Activated naive CD8-positive, alpha-beta T cell treated with anti-CD3 and anti-CD28 coated beads, Interleukin-2, amount 50 U/mL, for 24 hours (primary cell): ENCODE measurements at regions not wholly inside any gene's neighbourhood (a gene's known extent, or its start where the extent isn't known, plus 50 kb on each side); places are given as distances from the start of the nearest gene placed in this dataset.
"Not testable (repeated sequence)": the region's sequence is repeated elsewhere in the genome, so short reads cannot be mapped to it uniquely, and the experiment has no call there.

ENCODE experiments used
- ATAC-seq: fragments of 150-1000 bp; cut with Tn5 transposase; one replicate; pipeline ENCODE4 v1.10.0; 2021
- DNase-seq: peaks from one replicate; pipeline ENCODE4 v3.0.0; 2021
- H3K27ac Mint-ChIP-seq: one replicate; pipeline ENCODE4 v1.8.0; 2021; ENCODE audit warnings: mild to moderate bottlenecking, mixed read lengths
- H3K27me3 Mint-ChIP-seq: one replicate; pipeline ENCODE4 v1.8.0; 2021; ENCODE audit warnings: mixed read lengths
- H3K36me3 Mint-ChIP-seq: one replicate; pipeline ENCODE4 v1.8.0; 2021; ENCODE audit warnings: low read depth, mixed read lengths
- H3K4me1 Mint-ChIP-seq: one replicate; pipeline ENCODE4 v1.8.0; 2021; ENCODE audit warnings: mixed read lengths
- H3K4me3 Mint-ChIP-seq: one replicate; pipeline ENCODE4 v1.8.0; 2021; ENCODE audit warnings: mild to moderate bottlenecking, moderate library complexity, mixed read lengths
- H3K9me3 Mint-ChIP-seq: one replicate; pipeline ENCODE4 v1.8.0; 2021; ENCODE audit warnings: mixed read lengths

GRCh38 chr4:31160146-31160545, 440.0 kb downstream of the PCDH7 start:
- ATAC-seq (no peak), DNase-seq (no peak)
- no peaks in the 10 kb centered on the region for H3K4me1 Mint-ChIP-seq
- H3K27me3 Mint-ChIP-seq, result no peaks in the 10 kb centered on the region
- H3K4me3 Mint-ChIP-seq, result no peak overlapping the region
- H3K36me3 Mint-ChIP-seq, result no peaks in the 10 kb centered on the region
- H3K9me3 Mint-ChIP-seq, result peaks cover 6% of the 10 kb centered on the region
- no peak overlapping the region for H3K27ac Mint-ChIP-seq

GRCh38 chr4:31169846-31170245, 449.7 kb downstream of the PCDH7 start:
- Mint-ChIP-seq H3K4me3 (no peak overlapping the region), H3K9me3 (peaks cover 10% of the 10 kb centered on the region), H3K27me3 (no peaks in the 10 kb centered on the region), H3K4me1 (no peaks in the 10 kb centered on the region), H3K27ac (no peak overlapping the region), H3K36me3 (no peaks in the 10 kb centered on the region)
- no peak for ATAC-seq
- no peak for DNase-seq

GRCh38 chr4:31171362-31171761, 451.2 kb downstream of the PCDH7 start:
- H3K36me3 Mint-ChIP-seq, result no peaks in the 10 kb centered on the region
- peaks cover 4% of the 10 kb centered on the region for H3K9me3 Mint-ChIP-seq
- no peak overlapping the region for H3K4me3 Mint-ChIP-seq
- DNase-seq (no peak), ATAC-seq (no peak)
- no peaks in the 10 kb centered on the region for H3K4me1 Mint-ChIP-seq
- H3K27me3 Mint-ChIP-seq, result no peaks in the 10 kb centered on the region
- H3K27ac Mint-ChIP-seq, result no peak overlapping the region

GRCh38 chr4:31175242-31175910, 455.2 kb downstream of the PCDH7 start:
- Mint-ChIP-seq H3K4me1 (no peaks in the 10 kb centered on the region), H3K36me3 (no peaks in the 10 kb centered on the region), H3K27me3 (no peaks in the 10 kb centered on the region), H3K27ac (no peak overlapping the region), H3K4me3 (no peak overlapping the region), H3K9me3 (peaks cover 4% of the 10 kb centered on the region)
- no peak for ATAC-seq
- no peak for DNase-seq

GRCh38 chr4:31183256-31183655, 463.1 kb downstream of the PCDH7 start:
- no peaks in the 10 kb centered on the region for H3K27me3 Mint-ChIP-seq
- no peaks in the 10 kb centered on the region for H3K36me3 Mint-ChIP-seq
- no peak for ATAC-seq
- no peak for DNase-seq
- no peak overlapping the region for H3K4me3 Mint-ChIP-seq
- H3K9me3 Mint-ChIP-seq, result peaks cover 14% of the 10 kb centered on the region
- H3K4me1 Mint-ChIP-seq, result no peaks in the 10 kb centered on the region
- no peak overlapping the region for H3K27ac Mint-ChIP-seq

- DNase-seq (no peak), ATAC-seq (no peak)
- Mint-ChIP-seq H3K36me3 (no peaks in the 10 kb centered on the region), H3K4me1 (no peaks in the 10 kb centered on the region), H3K27ac (no peak overlapping the region), H3K4me3 (no peak overlapping the region), H3K9me3 (peaks cover 14% of the 10 kb centered on the region), H3K27me3 (no peaks in the 10 kb centered on the region)
Measured at GRCh38 chr4:31185014-31185585, 464.9 kb downstream of the PCDH7 start.

- Mint-ChIP-seq H3K4me1 (no peaks in the 10 kb centered on the region), H3K27ac (no peak overlapping the region), H3K4me3 (no peak overlapping the region), H3K36me3 (no peaks in the 10 kb centered on the region), H3K9me3 (peaks cover 25% of the 10 kb centered on the region), H3K27me3 (no peaks in the 10 kb centered on the region)
- DNase-seq (no peak), ATAC-seq (no peak)
Measured at GRCh38 chr4:31187979-31188378, 467.8 kb downstream of the PCDH7 start.

- DNase-seq (no peak), ATAC-seq (no peak)
- H3K4me1 Mint-ChIP-seq, result no peaks in the 10 kb centered on the region
- H3K4me3 Mint-ChIP-seq, result no peak overlapping the region
- peaks cover 22% of the 10 kb centered on the region for H3K9me3 Mint-ChIP-seq
- no peaks in the 10 kb centered on the region for H3K36me3 Mint-ChIP-seq
- no peak overlapping the region for H3K27ac Mint-ChIP-seq
- no peaks in the 10 kb centered on the region for H3K27me3 Mint-ChIP-seq
Measured at GRCh38 chr4:31189938-31190337, 469.8 kb downstream of the PCDH7 start.

GRCh38 chr4:31190671-31191070, 470.5 kb downstream of the PCDH7 start:
- Mint-ChIP-seq H3K36me3 (no peaks in the 10 kb centered on the region), H3K9me3 (peaks cover 20% of the 10 kb centered on the region), H3K27me3 (no peaks in the 10 kb centered on the region), H3K27ac (no peak overlapping the region), H3K4me1 (no peaks in the 10 kb centered on the region), H3K4me3 (no peak overlapping the region)
- DNase-seq, result no peak
- no peak for ATAC-seq

GRCh38 chr4:31192341-31192740, 472.2 kb downstream of the PCDH7 start:
- Mint-ChIP-seq H3K4me1 (no peaks in the 10 kb centered on the region), H3K27me3 (no peaks in the 10 kb centered on the region), H3K4me3 (no peak overlapping the region), H3K27ac (no peak overlapping the region), H3K36me3 (no peaks in the 10 kb centered on the region), H3K9me3 (peaks cover 26% of the 10 kb centered on the region)
- no peak for DNase-seq
- ATAC-seq, result no peak

GRCh38 chr4:31193521-31193920, 473.4 kb downstream of the PCDH7 start:
- no peaks in the 10 kb centered on the region for H3K4me1 Mint-ChIP-seq
- no peak overlapping the region for H3K27ac Mint-ChIP-seq
- DNase-seq, result no peak
- H3K27me3 Mint-ChIP-seq, result no peaks in the 10 kb centered on the region
- no peaks in the 10 kb centered on the region for H3K36me3 Mint-ChIP-seq
- peaks cover 26% of the 10 kb centered on the region for H3K9me3 Mint-ChIP-seq
- no peak overlapping the region for H3K4me3 Mint-ChIP-seq
- ATAC-seq, result no peak

GRCh38 chr4:31194823-31195222, 474.7 kb downstream of the PCDH7 start:
- Mint-ChIP-seq H3K4me3 (no peak overlapping the region), H3K27me3 (no peaks in the 10 kb centered on the region), H3K9me3 (peaks cover 26% of the 10 kb centered on the region), H3K4me1 (no peaks in the 10 kb centered on the region), H3K36me3 (no peaks in the 10 kb centered on the region), H3K27ac (no peak overlapping the region)
- DNase-seq (no peak), ATAC-seq (no peak)

GRCh38 chr4:31199644-31200043, 479.5 kb downstream of the PCDH7 start:
- Mint-ChIP-seq H3K4me3 (no peak overlapping the region), H3K36me3 (no peaks in the 10 kb centered on the region), H3K27ac (no peak overlapping the region), H3K4me1 (no peaks in the 10 kb centered on the region), H3K27me3 (no peaks in the 10 kb centered on the region), H3K9me3 (peaks cover 23% of the 10 kb centered on the region)
- no peak for ATAC-seq
- DNase-seq, result no peak

- H3K27ac Mint-ChIP-seq, ATAC-seq, H3K4me3 Mint-ChIP-seq, H3K27me3 Mint-ChIP-seq, H3K36me3 Mint-ChIP-seq, H3K4me1 Mint-ChIP-seq, DNase-seq: not testable (repeated sequence)
- H3K9me3 Mint-ChIP-seq, result peaks cover 12% of the 10 kb centered on the region
Measured at GRCh38 chr4:31202054-31202453, 481.9 kb downstream of the PCDH7 start.

- Mint-ChIP-seq H3K9me3 (peaks cover 15% of the 10 kb centered on the region), H3K4me3 (no peak overlapping the region), H3K27me3 (no peaks in the 10 kb centered on the region), H3K36me3 (no peaks in the 10 kb centered on the region), H3K4me1 (no peaks in the 10 kb centered on the region), H3K27ac (no peak overlapping the region)
- DNase-seq (no peak), ATAC-seq (no peak)
Measured at GRCh38 chr4:31204874-31205273, 484.7 kb downstream of the PCDH7 start.

GRCh38 chr4:31220921-31221320, 500.8 kb downstream of the PCDH7 start:
- no peak overlapping the region for H3K27ac Mint-ChIP-seq
- H3K36me3 Mint-ChIP-seq, result no peaks in the 10 kb centered on the region
- no peaks in the 10 kb centered on the region for H3K9me3 Mint-ChIP-seq
- H3K4me1 Mint-ChIP-seq, result no peaks in the 10 kb centered on the region
- H3K4me3 Mint-ChIP-seq, result no peak overlapping the region
- no peak for ATAC-seq
- no peak for DNase-seq
- no peaks in the 10 kb centered on the region for H3K27me3 Mint-ChIP-seq
